Type B pancreatic cell (in vitro differentiated cells): ENCODE measurements at regions not wholly inside any gene's neighbourhood (a gene's known extent, or its start where the extent isn't known, plus 50 kb on each side); places are given as distances from the start of the nearest gene placed in this dataset.

Source experiments
- DNase-seq: peaks from one replicate; pipeline ENCODE4 v3.0.0; 2021; ENCODE audit warnings: mixed read lengths; ENCODE audit not compliant: unreplicated experiment; ENCODE audit errors: extremely low spot score
- H3K27ac Mint-ChIP-seq: 2 replicates; pipeline ENCODE4 v1.8.0; 2021; ENCODE audit warnings: mild to moderate bottlenecking, mixed read lengths
- H3K27me3 Mint-ChIP-seq: 2 replicates; pipeline ENCODE4 v1.8.0; 2021; ENCODE audit warnings: mixed read lengths
- H3K36me3 Mint-ChIP-seq: 2 replicates; pipeline ENCODE4 v1.8.0; 2021; ENCODE audit warnings: mixed read lengths
- H3K4me1 Mint-ChIP-seq: one replicate; pipeline ENCODE4 v1.8.0; 2021; ENCODE audit warnings: mixed read lengths; ENCODE audit not compliant: unreplicated experiment
- H3K4me3 Mint-ChIP-seq: 2 replicates; pipeline ENCODE4 v1.8.0; 2021; ENCODE audit warnings: mild to moderate bottlenecking, mixed read lengths
- H3K9me3 Mint-ChIP-seq: 2 replicates; pipeline ENCODE4 v1.8.0; 2021; ENCODE audit warnings: mixed read lengths
- CTCF ChIP-seq: fragments of 200-600 bp; sonication (generic); conservative IDR thresholded peaks from 2 replicates; pipeline ENCODE4 v1.5.0; 2021; ENCODE audit warnings: antibody characterized with exemption, mild to moderate bottlenecking

GRCh38 chr4:177902386-177902785 lies 460.1 kb upstream of the AGA start:
- no peaks in the 10 kb centered on the region for H3K9me3 Mint-ChIP-seq
- no peaks in the 10 kb centered on the region for H3K36me3 Mint-ChIP-seq
- no peaks in the 10 kb centered on the region for H3K4me1 Mint-ChIP-seq
- H3K27me3 Mint-ChIP-seq, result no peaks in the 10 kb centered on the region
- no peak for TF ChIP-seq CTCF
- H3K27ac Mint-ChIP-seq, result no peak overlapping the region
- no peak overlapping the region for H3K4me3 Mint-ChIP-seq
- DNase-seq, result no peak

GRCh38 chr4:177907736-177908424 lies 465.6 kb upstream of the AGA start:
- Mint-ChIP-seq H3K4me3 (peak overlapping the region; percentile 3), H3K4me1 (peaks cover 7% of the 10 kb centered on the region), H3K9me3 (no peaks in the 10 kb centered on the region), H3K27me3 (no peaks in the 10 kb centered on the region), H3K36me3 (no peaks in the 10 kb centered on the region), H3K27ac (no peak overlapping the region)
- DNase-seq, result no peak
- TF ChIP-seq CTCF, result no peak

- no peak overlapping the region for H3K27ac Mint-ChIP-seq
- H3K4me1 Mint-ChIP-seq, result no peaks in the 10 kb centered on the region
- no peaks in the 10 kb centered on the region for H3K27me3 Mint-ChIP-seq
- H3K36me3 Mint-ChIP-seq, result no peaks in the 10 kb centered on the region
- TF ChIP-seq CTCF, result no peak
- H3K9me3 Mint-ChIP-seq, result peaks cover 7% of the 10 kb centered on the region
- no peak overlapping the region for H3K4me3 Mint-ChIP-seq
- DNase-seq, result no peak
Measured at GRCh38 chr4:177921715-177922114, 479.5 kb upstream of the AGA start.

GRCh38 chr4:177923888-177924287 lies 481.7 kb upstream of the AGA start:
- peaks cover 5% of the 10 kb centered on the region for H3K9me3 Mint-ChIP-seq
- H3K36me3 Mint-ChIP-seq, result no peaks in the 10 kb centered on the region
- H3K27me3 Mint-ChIP-seq, result no peaks in the 10 kb centered on the region
- H3K4me1 Mint-ChIP-seq, result no peaks in the 10 kb centered on the region
- TF ChIP-seq CTCF, result no peak
- no peak overlapping the region for H3K27ac Mint-ChIP-seq
- DNase-seq, result no peak
- H3K4me3 Mint-ChIP-seq, result no peak overlapping the region

- no peak for TF ChIP-seq CTCF
- no peak for DNase-seq
- no peak overlapping the region for H3K4me3 Mint-ChIP-seq
- no peaks in the 10 kb centered on the region for H3K27me3 Mint-ChIP-seq
- no peaks in the 10 kb centered on the region for H3K4me1 Mint-ChIP-seq
- H3K36me3 Mint-ChIP-seq, result no peaks in the 10 kb centered on the region
- H3K9me3 Mint-ChIP-seq, result no peaks in the 10 kb centered on the region
- H3K27ac Mint-ChIP-seq, result no peak overlapping the region
Measured at GRCh38 chr4:177937041-177937440, 494.8 kb upstream of the AGA start.

- H3K9me3 Mint-ChIP-seq, result no peaks in the 10 kb centered on the region
- H3K27me3 Mint-ChIP-seq, result no peaks in the 10 kb centered on the region
- no peak overlapping the region for H3K27ac Mint-ChIP-seq
- no peaks in the 10 kb centered on the region for H3K36me3 Mint-ChIP-seq
- no peak for DNase-seq
- no peak overlapping the region for H3K4me3 Mint-ChIP-seq
- H3K4me1 Mint-ChIP-seq, result no peaks in the 10 kb centered on the region
- TF ChIP-seq CTCF, result no peak
Measured at GRCh38 chr4:177938226-177938625, 496.0 kb upstream of the AGA start.
